HG03103 (cell line): ENCODE measurements at regions not wholly inside any gene's neighbourhood (a gene's known extent, or its start where the extent isn't known, plus 50 kb on each side); places are given as distances from the start of the nearest gene placed in this dataset.
A peak's percentile ranks its signal among the peaks of the same experiment; 100 is the strongest.
"Not testable (repeated sequence)": the region's sequence is repeated elsewhere in the genome, so short reads cannot be mapped to it uniquely, and the experiment has no call there.

Experiments
- ATAC-seq: cut with Tn5 transposase; IDR thresholded peaks from one replicate; pipeline ENCODE4 v1.9.1; 2021; ENCODE audit warnings: low read depth; ENCODE audit not compliant: unreplicated experiment

DNA sequence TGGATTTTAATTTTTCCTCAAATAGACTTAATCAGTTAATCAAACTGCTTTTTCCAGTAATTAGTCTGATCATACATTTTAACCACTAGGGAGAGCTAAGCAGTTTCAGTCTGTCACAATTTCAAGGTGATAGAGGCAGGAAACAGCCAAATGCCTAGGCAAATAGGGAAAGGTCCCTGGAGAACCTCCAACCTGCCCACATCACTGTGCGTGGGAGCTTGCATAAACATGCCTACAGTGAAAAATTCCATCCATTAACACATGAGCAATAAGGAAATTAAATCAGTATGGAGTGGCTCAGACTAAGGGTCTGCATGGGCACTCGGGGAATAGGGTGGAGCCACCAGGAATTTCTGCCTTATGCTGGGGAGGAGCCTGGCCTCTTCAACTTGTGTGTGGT lies 74.6 kb downstream of the AASDHPPT start:
- no peak for ATAC-seq

DNA sequence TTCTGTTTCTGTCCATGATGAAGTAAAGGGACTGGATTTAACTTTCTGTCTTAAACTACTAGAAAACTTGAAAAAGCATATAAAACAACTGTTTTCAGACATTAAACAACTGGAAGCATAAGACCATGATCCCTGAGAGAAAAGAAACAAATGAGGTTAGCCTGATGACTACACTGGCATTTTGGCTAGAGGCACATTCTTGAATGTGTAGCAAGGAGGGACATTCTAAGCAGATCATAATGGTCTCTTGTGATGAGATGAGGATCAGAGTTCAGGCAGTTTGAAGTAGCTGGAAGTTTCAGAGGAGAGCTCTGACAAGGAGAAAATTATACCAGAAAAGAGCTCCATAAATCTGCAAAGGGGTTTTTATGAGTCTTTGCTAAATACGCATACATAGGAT lies 75.4 kb downstream of the AASDHPPT start:
- no peak for ATAC-seq

DNA sequence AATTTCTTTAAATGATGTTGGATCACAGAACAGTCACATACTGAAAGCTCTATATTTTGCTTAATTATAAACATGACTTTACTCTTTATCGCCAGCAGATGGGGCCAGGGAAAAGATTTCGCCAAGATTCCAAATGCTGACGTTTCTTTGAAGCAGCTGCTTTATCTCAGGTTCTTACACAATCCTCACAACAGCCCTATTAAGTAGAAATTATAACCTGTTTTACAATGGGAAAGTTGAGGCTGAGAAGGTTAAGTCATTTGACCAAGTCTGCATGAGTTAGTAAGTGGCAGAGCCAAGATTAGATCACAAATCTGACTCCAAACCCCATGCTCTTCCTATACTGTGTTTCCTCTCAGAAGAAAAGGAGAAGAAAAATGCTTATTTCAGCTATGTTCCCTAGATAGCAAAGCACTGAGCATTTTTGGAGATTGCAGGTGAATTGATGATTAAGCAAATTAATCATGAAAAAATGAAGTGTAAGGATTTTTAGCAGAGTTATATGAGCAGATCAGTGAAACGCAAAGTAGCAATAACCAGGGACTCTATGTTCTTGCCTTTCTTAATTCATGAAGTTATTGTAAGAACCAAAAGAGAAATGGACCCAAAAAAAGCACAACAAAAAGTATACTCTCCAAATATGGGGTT lies 79.0 kb downstream of the AASDHPPT start:
- peak; percentile 70 for ATAC-seq

DNA sequence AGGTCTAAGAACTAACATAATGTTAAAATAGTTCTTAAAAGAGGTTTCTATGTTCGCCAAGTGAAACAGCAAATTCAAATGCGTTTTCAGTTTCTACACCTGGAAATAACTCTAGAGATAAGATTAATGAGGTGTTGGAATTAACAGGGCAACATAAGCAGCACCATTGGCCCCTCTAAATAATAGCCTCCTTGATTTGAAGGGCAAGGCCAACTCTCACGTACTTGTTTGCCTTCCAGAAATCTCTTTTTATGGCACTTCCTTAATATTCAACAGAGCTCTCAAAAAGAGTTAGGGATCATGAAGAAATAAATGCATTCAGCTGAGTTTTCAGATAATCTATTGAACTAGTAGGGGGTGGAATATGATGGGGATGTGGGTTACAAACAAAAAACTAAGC lies 80.9 kb downstream of the AASDHPPT start:
- ATAC-seq, result no peak

DNA sequence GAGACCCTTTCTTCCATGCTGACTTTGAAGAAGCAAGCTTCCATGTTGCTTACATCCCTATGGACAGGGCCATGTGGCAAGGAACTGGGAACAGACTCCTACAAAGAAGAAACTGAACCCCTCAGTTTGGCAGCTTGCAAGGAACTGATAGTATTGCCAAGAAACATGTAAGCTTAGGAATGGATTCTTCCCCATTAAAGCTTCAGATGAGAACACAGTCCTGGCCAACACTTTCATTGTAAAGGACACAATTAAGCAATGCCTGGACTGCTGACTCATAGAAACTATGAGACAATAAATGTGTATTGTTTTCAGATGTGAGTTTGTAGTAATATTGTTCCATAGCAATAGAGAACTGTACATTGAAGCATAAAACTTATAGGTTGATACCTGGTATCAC lies 82.4 kb downstream of the AASDHPPT start:
- ATAC-seq, result no peak

DNA sequence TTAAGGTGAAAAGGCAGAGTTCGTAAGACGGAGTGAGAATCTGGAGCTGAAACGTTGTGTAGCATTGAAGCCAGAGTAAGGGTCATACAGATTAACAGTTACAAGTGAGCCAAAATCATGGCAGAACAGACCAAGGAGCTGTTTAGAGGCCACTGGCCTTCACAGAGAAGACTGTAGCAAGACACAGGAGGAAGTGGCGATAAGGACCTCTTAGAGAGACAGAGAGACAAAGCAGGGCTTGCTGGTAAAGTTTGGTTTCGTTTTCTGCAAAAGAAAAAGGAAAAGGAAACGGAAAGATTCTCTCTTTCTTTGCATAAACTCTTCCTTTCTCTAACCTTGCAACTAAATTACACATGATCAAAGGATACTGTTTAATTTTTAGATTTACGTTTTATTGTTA lies 83.0 kb downstream of the AASDHPPT start:
- no peak for ATAC-seq

DNA sequence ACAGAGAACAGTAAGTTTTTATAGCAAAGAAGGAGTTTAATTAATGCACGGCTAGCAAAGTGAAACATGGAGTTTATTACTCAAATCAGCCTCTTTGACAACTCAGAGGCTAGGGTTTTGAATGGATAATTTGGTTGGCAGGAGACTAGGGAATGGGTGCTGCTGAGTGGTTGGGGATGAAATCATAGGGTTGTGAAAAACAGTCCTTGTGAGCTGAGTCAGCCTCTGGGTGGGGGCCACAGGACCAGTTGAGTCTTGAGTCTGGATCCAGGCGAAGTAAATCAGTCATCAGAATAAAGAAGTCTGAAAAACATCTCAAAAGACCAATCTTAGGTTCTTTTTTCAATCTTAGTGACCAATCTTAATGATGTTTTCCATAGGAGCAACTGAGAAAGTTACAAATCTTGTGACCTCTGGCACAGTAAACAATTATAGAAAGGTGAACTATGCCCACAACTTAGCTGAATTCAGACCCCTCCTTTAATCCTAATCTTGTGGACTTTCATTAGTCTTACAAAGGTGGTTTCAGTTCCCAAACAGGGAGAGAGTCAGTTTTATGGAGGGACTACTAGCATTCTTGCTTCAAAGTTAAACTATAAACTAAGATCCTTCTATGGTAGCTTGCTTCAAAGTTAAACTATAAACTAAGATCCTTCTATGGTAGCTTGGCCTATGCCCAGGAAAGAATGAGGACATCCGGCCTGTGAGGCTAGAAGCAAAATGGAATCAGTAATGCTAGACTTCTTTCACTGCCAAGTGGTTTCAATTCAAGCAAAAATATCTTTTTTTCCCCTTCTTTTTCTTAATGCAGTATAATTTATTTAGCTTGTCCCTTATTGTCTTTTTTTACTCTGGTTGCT lies 84.5 kb downstream of the AASDHPPT start:
- no peak for ATAC-seq

DNA sequence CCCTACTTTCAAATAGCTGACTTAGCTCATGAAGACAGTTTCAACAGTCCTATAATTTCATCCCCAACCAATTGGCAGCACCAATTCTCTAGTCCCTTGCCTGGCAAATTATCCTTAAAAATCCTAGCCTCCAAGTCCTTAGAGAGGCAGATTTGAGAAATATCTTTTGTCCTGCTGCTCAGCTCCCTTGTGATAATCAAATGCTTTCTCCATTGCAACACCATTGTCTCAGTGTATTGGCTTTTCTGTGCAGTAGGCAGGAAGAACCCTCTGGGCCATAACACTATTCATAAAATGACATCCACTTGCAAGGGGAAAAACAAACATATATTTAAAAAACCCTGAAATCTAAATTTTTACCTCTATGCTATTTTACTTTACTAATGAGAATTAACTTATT lies 89.6 kb downstream of the AASDHPPT start:
- no peak for ATAC-seq

DNA sequence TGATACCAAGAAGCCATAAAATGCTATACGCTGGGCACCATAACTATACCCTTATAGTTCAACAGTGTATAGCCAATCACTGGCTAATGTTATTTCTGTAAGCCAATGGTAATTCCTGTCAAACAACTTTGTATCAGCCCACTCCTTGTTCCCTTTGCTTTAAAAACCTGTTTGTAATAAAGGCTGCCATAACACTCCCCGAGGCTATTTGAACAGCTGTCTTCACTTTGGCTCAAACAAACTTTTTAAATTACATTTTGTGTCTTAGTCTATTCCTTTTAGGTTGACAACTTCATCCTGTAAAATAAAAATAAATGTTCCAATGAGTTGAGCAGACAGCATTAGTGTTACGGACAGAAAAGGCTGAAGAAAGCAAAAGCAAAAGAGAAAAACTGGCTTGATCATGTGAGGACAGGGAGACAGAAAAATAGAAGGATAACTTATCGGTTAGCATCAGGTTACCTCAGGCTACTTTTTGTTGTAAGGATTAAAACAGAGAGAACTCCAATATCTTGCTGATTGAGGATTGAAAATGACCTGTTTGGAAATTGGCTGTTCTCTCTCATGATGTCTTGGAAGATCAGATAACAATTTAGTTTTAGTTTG lies 95.0 kb downstream of the AASDHPPT start:
- ATAC-seq, result no peak

DNA sequence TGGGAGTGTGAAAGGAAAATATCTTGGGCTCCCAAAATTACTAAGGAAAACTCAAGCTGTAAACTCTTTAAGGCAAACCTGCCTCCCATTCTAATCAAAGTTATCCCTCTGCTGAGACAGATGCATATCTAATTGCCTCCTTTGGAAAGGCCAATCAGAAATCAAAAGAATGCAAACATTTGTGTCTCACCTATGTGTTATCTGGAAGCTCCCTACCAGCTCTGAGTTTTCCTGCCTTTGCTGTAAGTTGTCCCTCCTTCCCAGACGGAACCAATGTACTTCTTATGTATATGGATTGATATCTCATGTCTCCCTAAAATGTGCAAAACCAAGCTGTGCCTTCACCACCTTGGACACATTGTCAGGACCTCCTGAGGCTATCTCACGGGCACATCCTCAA lies 95.8 kb downstream of the AASDHPPT start:
- no peak for ATAC-seq

DNA sequence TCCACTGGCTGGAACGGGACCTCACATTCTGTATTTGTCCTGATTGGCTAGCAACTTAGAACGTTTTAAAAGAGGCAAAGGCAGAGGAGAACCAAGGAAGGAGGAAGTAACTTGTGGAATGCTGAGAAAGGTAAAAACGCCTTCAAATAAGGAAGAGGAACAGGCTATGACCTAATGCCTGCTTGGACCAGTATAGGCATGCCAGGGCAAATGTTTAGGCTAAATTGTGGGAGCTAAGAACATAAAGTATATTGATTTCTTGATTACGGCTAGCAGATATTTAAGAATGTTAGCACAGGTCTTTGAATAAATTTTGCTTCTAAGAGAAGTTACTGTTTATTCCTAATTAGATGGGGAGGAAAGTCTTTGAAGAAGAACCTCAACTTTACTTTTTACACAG lies 96.5 kb downstream of the AASDHPPT start:
- not testable (repeated sequence) for ATAC-seq

DNA sequence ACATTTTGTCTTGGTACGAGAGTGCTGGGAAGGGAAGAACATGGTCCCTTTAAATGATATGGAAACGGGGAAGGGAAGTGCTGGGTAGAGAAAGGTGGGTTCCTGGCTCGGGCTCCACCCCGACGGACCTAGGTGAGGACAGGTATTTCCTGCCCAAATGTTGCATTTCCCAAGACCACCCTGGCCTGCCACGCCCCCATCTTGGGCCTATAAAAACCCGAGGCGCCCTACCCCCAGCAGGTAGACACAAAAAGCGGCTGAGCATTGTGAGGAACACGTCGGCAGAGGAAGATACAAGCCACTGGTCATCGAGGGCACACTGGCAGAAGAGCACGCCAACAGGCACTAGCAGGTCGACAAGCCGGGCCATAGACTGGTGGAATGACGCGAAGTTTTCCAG lies 99.4 kb downstream of the AASDHPPT start:
- ATAC-seq, result no peak

DNA sequence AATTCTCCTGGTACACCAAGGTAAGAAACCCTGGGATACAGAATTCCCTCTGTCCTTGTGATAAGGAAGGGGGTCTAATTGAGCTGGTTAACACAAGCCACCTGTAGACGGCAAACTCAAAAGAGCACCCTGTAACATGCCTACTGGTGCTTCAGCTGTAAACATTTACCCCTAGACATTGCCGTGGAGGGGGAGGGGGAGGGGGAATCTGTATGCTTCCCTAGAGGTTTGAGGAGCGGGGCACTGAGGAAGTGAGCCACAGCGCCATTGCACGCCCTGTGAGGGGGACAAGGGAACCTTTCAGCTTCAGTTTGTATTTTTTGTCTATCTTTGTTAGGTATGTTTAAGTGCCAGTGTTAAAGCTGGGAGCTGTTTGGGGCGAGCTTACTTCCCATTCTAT lies 99.8 kb downstream of the AASDHPPT start:
- ATAC-seq, result no peak

DNA sequence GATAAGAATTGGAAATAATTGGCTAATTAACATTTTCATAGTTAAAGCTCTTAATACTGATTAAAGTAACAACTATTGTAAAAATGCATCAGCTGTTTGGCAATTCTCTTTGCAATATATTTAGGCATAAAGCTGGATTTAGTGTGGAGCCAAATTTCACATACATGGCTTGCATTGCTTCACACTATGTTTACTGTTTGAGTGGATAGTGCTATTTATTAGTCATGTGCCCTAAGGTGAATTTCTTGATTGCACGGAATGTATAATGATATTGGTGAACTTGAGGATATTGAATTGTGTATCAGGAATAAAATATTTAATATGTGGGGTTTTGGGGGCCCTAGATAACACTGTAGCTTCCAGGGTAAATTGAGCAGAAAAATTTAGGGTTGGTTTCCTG lies 100.9 kb downstream of the AASDHPPT start:
- ATAC-seq, result no peak

DNA sequence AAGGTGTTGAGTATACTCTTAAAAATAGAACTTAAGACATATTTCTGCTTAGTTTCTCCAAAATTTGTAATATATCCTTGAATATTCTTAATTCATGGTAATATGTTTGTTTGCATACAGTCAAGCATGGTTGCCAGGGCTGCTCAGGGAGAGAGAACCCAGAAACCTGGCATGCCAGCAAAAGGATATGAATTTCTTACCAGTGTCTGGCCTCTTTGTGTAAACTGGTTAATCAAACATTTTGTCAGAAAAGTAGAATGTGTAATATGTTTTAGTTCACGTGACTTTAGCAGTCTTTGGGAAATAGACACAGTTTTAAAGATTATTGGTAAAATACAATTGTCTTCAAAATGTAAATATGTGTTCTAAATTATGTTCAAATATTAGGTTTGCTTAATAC lies 101.6 kb downstream of the AASDHPPT start:
- ATAC-seq, result no peak

DNA sequence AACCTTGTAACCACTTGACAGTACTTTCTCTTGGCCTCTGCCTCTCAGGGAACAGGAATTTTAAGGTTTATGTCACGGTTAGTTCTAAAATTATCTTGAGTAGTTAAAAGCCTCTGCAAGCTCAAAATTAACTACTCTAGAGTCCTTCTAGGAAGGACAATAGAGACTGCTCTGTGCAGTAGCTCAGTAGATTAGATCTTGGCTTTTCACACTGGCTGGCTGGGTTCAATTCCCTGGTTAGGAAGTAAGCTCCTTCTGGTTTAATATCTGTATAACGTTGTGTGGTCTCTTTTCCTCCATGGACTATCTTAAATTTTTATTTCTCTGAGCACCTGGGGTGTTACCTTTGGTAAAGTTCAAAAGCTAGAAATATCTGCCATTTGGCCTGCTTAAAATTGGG lies 109.2 kb downstream of the AASDHPPT start:
- ATAC-seq, result no peak

DNA sequence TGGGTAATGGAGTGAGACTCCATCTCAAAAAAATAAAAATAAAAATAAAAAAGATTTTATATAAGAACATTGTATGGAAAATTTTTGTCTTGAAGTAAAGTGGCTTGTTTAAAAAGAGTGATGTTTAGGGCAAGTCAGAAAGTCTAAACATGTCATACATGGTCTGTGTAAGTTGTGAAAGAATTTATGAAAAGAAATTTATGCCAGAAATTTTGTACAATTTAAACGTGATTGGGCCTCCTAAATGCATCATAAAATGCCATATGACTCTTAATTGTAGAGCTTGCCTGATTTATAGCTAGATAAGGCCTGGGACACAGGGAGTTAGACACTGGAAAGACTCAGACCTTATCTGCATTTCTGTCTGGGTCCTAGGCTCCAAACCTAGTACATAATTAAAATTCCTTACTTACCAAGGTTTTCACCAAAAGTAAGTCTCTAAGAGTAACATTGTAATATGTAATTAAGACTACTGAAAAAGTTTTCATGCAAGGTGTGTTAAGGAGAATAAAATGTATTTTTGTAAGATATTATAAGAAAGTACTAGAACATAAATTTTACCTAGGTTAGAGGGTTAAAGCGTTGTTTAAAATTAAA lies 110.5 kb downstream of the AASDHPPT start:
- no peak for ATAC-seq

DNA sequence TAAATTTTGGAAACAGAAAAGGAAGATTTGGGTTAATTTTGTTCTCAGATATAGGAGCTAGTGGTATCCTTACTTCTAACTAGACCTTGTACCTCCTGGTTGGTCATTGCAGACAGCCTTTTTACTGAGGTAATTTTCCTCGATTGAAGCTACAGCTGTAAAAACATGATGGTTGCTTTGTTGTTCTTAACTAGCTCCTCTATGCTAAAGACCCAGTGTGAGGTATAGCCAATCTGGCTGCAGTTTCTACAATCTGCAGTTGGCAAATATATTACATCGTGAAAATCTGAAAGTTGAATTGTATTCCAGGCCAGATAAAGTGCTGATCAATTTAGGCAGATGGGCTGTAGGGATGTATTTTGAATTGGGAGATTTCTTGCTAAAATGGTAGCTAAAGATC lies 116.5 kb downstream of the AASDHPPT start:
- no peak for ATAC-seq

DNA sequence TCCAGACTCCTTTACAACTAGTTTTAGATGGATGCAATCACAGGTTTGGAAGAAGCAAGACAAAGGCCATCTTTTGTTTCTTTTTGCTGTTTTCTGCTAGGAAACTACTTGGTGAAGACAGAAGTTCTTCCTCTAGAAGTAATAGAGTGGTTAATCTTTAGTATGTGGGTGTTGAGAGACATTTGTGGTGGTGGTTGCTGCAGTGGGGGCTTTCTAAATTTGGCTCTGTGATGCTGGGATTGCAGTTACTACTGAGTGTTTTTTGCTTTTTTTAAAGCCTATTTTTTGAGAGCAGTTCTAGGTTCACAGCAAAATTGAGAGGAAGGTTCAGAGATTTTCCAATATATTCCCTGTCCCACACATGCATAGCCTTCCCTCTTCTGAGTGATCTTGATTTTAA lies 120.0 kb downstream of the AASDHPPT start:
- ATAC-seq, result no peak

DNA sequence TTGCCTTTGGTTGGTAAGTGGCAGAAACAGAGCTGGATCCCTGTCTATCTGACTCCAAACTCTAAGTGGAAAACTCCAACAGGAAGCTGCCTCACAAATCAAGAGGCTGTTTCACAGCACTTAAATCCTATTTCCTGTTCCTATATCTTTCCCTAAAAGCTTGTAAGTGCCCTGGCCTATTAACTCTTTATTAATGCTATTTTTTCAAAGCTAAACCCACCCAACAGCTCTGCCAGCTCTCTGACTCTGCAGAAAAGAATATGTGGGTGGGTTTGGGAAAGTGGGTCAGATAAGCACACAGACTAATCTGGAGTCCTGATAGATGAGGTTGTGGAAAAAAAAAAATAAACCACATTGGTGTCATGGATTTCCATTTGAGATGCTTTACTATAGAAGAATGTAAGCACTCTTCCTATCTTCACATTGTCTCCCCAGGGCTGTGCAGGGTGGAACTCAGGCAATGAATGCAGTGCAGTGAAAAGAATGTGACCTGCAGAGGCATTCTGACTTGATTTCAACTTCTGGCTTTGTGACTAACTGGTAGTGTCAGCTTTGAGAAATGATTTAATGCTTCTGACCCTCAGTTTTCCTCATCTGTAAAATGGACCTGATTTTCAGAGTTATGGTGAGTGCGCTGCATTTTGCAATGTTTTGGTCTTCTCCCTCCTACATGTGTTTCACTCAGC lies 125.6 kb downstream of the AASDHPPT start:
- ATAC-seq, result no peak

DNA sequence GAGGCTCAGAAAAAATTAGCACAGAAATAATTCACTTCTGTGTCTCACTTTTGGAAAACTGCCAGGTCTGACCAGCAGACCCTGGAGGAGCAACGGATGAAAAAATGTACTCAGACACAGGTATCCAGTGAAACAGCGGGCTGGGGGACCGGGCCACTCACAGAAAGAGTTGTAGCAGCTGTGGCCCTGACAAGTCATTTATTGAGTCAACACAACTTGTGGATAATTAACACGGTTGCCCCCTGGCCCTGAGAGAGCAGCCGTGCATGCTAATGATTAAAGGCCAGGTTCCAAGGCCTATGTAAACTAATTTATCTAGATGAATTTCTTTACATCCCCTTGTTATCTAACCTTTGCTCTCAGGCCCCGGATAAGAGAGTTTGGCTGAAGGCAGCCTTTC lies 131.3 kb downstream of the AASDHPPT start:
- no peak for ATAC-seq
